SK-N-SH treated with all-trans-retinoic acid at 6 μM for 48 hours (cell line): ENCODE measurements at regions not wholly inside any gene's neighbourhood (a gene's known extent, or its start where the extent isn't known, plus 50 kb on each side); places are given as distances from the start of the nearest gene placed in this dataset.

Experiments used
- ATAC-seq: fragments of 200-7000 bp; cut with Tn5 transposase; 3 replicates; pipeline ENCODE4 v1.9.1; 2020; ENCODE audit warnings: mild to moderate bottlenecking, moderate library complexity
- ARNTL ChIP-seq: fragments of 450-650 bp; formaldehyde crosslinking; IDR thresholded peaks from 2 replicates; pipeline ENCODE4 v1.5.0; 2020; ENCODE audit warnings: low read depth, mild to moderate bottlenecking, moderate library complexity, borderline replicate concordance
- BACH2 ChIP-seq: fragments of 250-450 bp; sonication (Bioruptor Pico); IDR thresholded peaks from 2 replicates; pipeline ENCODE4 v1.9.0; 2021; ENCODE audit warnings: mild to moderate bottlenecking, borderline replicate concordance
- CSDC2 ChIP-seq: fragments of 250-450 bp; sonication (Bioruptor Pico); IDR thresholded peaks from 2 replicates; pipeline ENCODE4 v1.5.0; 2020; ENCODE audit warnings: mild to moderate bottlenecking, moderate library complexity
- ESRRG ChIP-seq: fragments of 250-450 bp; sonication (Bioruptor Pico); IDR thresholded peaks from 2 replicates; pipeline ENCODE4 v1.6.1; 2021; ENCODE audit warnings: mild to moderate bottlenecking
- GLIS3 ChIP-seq: fragments of 250-450 bp; sonication (Bioruptor Pico); IDR thresholded peaks from 2 replicates; pipeline ENCODE4 v1.5.0; 2020; ENCODE audit warnings: mild to moderate bottlenecking, moderate library complexity
- OSR1 ChIP-seq: fragments of 250-450 bp; sonication (Bioruptor Pico); IDR thresholded peaks from 2 replicates; pipeline ENCODE4 v1.8.0; 2022; ENCODE audit warnings: moderate library complexity, mild to moderate bottlenecking, inconsistent platforms
- PPARA ChIP-seq: fragments of 250-450 bp; sonication (Bioruptor Pico); IDR thresholded peaks from 2 replicates; pipeline ENCODE4 v1.5.0; 2020; ENCODE audit warnings: mild to moderate bottlenecking, borderline replicate concordance
- RARB ChIP-seq: fragments of 250-450 bp; sonication (Bioruptor Pico); IDR thresholded peaks from 2 replicates; pipeline ENCODE4 v1.8.0; 2021; ENCODE audit warnings: mild to moderate bottlenecking, moderate library complexity
- SNAI2 ChIP-seq: fragments of 250-450 bp; sonication (Bioruptor Pico); IDR thresholded peaks from 2 replicates; pipeline ENCODE4 v1.5.0; 2020; ENCODE audit warnings: mild to moderate bottlenecking, moderate library complexity
- TCF4 ChIP-seq: fragments of 250-450 bp; sonication (Bioruptor Pico); IDR thresholded peaks from 2 replicates; pipeline ENCODE4 v1.8.0; 2021; ENCODE audit warnings: mild to moderate bottlenecking, moderate library complexity, borderline replicate concordance
- TOX ChIP-seq: fragments of 250-450 bp; sonication (Bioruptor Pico); IDR thresholded peaks from 2 replicates; pipeline ENCODE4 v1.8.0; 2021; ENCODE audit warnings: mild to moderate bottlenecking, moderate library complexity, borderline replicate concordance
- ZC3H10 ChIP-seq: fragments of 250-450 bp; sonication (Bioruptor Pico); IDR thresholded peaks from 2 replicates; pipeline ENCODE4 v1.5.1; 2021; ENCODE audit warnings: mild to moderate bottlenecking, moderate library complexity
- ZFP3 ChIP-seq: fragments of 250-450 bp; sonication (Bioruptor Pico); IDR thresholded peaks from 2 replicates; pipeline ENCODE4 v1.5.0; 2020; ENCODE audit warnings: mild to moderate bottlenecking, moderate library complexity
- ZFP30 ChIP-seq: fragments of 450-650 bp; formaldehyde crosslinking; IDR thresholded peaks from 2 replicates; pipeline ENCODE4 v1.5.0; 2022; ENCODE audit warnings: mild to moderate bottlenecking, moderate library complexity
- ZNF565 ChIP-seq: fragments of 450-650 bp; formaldehyde crosslinking; conservative IDR thresholded peaks from 2 replicates; pipeline ENCODE4 v1.5.0; 2020; ENCODE audit warnings: low read depth, mild to moderate bottlenecking, moderate library complexity
- ZNF70 ChIP-seq: fragments of 450-650 bp; formaldehyde crosslinking; IDR thresholded peaks from 2 replicates; pipeline ENCODE4 v1.5.0; 2020; ENCODE audit warnings: mild to moderate bottlenecking, moderate library complexity
- ZNF8 ChIP-seq: fragments of 450-650 bp; formaldehyde crosslinking; IDR thresholded peaks from 2 replicates; pipeline ENCODE4 v1.5.0; 2020; ENCODE audit warnings: mild to moderate bottlenecking, moderate library complexity
- TF ChIP-seq, protein P1 (sequence below): fragments of 250-450 bp; sonication (Bioruptor Pico); IDR thresholded peaks from 2 replicates; pipeline ENCODE4 v1.5.1; 2020; ENCODE audit warnings: low read depth, mild to moderate bottlenecking, moderate library complexity
- TF ChIP-seq, protein P2 (sequence below): fragments of 250-450 bp; sonication (Bioruptor Pico); IDR thresholded peaks from 2 replicates; pipeline ENCODE4 v1.5.0; 2020; ENCODE audit warnings: mild to moderate bottlenecking, moderate library complexity
- TF ChIP-seq, protein P3 (sequence below): fragments of 250-450 bp; sonication (Bioruptor Pico); IDR thresholded peaks from 2 replicates; pipeline ENCODE4 v1.5.1; 2021; ENCODE audit warnings: mild to moderate bottlenecking, moderate library complexity
- TF ChIP-seq, protein P4 (sequence below): fragments of 250-450 bp; sonication (Bioruptor Pico); IDR thresholded peaks from 2 replicates; pipeline ENCODE4 v1.8.0; 2021; ENCODE audit warnings: low read depth, mild to moderate bottlenecking, moderate library complexity, borderline replicate concordance

DNA sequence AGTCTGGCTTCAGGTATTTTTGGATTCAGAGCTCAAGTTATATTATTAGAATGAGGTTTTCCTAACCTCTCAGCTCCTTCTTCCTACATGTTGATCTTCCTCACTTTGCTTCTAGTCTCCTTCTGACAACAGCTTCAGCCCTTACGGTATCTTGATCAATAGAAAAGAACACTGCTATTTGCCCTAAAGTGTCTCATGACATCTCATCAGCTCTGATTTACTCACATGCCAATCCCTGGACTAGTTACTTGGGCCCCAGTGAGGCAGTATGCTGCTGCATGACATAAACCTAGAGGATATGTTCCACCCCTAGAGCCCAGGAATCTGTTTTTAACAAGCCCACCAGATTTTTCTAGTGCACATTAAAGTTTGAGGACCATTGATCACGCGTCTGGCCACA, 110.3 kb downstream of the UNC5CL start:
- TF ChIP-seq, protein P1, sequence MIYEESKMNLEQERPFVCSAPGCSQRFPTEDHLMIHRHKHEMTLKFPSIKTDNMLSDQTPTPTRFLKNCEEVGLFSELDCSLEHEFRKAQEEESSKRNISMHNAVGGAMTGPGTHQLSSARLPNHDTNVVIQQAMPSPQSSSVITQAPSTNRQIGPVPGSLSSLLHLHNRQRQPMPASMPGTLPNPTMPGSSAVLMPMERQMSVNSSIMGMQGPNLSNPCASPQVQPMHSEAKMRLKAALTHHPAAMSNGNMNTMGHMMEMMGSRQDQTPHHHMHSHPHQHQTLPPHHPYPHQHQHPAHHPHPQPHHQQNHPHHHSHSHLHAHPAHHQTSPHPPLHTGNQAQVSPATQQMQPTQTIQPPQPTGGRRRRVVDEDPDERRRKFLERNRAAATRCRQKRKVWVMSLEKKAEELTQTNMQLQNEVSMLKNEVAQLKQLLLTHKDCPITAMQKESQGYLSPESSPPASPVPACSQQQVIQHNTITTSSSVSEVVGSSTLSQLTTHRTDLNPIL (CRISPR knock-in tag), result no peak
- TF ChIP-seq PPARA (no peak), ZNF8 (CRISPR knock-in tag) (no peak), BACH2 (CRISPR knock-in tag) (no peak), ZC3H10 (CRISPR knock-in tag) (no peak), ARNTL (no peak), CSDC2 (CRISPR knock-in tag) (no peak), OSR1 (CRISPR knock-in tag) (no peak), TOX (CRISPR knock-in tag) (no peak)
- TF ChIP-seq, protein P2, sequence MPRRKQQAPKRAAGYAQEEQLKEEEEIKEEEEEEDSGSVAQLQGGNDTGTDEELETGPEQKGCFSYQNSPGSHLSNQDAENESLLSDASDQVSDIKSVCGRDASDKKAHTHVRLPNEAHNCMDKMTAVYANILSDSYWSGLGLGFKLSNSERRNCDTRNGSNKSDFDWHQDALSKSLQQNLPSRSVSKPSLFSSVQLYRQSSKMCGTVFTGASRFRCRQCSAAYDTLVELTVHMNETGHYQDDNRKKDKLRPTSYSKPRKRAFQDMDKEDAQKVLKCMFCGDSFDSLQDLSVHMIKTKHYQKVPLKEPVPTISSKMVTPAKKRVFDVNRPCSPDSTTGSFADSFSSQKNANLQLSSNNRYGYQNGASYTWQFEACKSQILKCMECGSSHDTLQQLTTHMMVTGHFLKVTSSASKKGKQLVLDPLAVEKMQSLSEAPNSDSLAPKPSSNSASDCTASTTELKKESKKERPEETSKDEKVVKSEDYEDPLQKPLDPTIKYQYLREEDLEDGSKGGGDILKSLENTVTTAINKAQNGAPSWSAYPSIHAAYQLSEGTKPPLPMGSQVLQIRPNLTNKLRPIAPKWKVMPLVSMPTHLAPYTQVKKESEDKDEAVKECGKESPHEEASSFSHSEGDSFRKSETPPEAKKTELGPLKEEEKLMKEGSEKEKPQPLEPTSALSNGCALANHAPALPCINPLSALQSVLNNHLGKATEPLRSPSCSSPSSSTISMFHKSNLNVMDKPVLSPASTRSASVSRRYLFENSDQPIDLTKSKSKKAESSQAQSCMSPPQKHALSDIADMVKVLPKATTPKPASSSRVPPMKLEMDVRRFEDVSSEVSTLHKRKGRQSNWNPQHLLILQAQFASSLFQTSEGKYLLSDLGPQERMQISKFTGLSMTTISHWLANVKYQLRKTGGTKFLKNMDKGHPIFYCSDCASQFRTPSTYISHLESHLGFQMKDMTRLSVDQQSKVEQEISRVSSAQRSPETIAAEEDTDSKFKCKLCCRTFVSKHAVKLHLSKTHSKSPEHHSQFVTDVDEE (CRISPR knock-in tag), result no peak
- TF ChIP-seq, protein P3, sequence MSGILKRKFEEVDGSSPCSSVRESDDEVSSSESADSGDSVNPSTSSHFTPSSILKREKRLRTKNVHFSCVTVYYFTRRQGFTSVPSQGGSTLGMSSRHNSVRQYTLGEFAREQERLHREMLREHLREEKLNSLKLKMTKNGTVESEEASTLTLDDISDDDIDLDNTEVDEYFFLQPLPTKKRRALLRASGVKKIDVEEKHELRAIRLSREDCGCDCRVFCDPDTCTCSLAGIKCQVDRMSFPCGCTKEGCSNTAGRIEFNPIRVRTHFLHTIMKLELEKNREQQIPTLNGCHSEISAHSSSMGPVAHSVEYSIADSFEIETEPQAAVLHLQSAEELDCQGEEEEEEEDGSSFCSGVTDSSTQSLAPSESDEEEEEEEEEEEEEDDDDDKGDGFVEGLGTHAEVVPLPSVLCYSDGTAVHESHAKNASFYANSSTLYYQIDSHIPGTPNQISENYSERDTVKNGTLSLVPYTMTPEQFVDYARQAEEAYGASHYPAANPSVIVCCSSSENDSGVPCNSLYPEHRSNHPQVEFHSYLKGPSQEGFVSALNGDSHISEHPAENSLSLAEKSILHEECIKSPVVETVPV, result no peak
- no peak for ATAC-seq

DNA sequence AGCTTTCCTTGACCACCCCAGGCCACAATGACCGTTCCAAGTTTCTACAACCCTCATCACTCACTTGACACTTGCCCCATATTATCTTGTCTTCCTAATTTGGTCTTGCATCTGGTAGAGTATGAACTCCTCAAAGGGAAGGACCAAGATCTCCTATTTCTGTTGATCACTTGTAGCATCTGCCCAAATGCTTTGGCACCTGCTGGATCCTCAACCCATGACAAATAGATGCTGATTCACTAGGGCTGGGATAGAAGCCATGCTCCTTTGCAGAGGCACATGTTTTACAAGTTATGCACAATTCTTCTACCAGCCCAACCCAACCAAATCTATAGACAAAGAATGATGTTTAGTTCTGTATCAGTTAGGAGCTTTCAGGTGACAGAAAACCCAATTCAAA, 110.7 kb downstream of the UNC5CL start:
- no peak for TF ChIP-seq SNAI2
- ATAC-seq, result no peak

DNA sequence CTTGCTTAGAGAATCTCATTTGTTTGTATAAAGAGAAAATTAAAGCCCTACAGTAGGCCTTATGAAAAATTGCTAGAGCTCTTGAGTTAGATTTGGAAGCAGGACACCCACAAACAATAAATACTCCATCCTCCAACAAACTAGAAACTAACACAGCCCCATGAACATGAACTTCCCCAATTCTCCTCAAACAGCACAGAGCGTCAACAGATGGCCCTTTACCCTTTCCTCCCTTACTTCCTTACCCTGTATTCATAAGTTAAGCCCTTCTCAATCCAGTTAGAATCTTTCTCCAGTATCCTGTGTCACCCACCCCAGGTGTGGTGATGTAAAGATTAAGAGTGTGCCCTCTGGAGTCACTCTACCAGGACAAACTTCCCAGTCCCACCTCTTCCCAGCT, 113.7 kb downstream of the UNC5CL start:
- no peak for ATAC-seq
- no peak for TF ChIP-seq ZC3H10 (CRISPR knock-in tag)
- TF ChIP-seq PPARA, result no peak
- no peak for TF ChIP-seq ZFP30 (CRISPR knock-in tag)
- TF ChIP-seq GLIS3 (CRISPR knock-in tag), result no peak
- TF ChIP-seq, protein P1 (CRISPR knock-in tag), result no peak
- TF ChIP-seq ZNF565 (CRISPR knock-in tag), result no peak
- no peak for TF ChIP-seq ZNF8 (CRISPR knock-in tag)
- TF ChIP-seq TOX (CRISPR knock-in tag), result no peak
- TF ChIP-seq RARB (CRISPR knock-in tag), result no peak
- no peak for TF ChIP-seq SNAI2
- TF ChIP-seq, protein P2 (CRISPR knock-in tag), result no peak
- TF ChIP-seq, protein P4, sequence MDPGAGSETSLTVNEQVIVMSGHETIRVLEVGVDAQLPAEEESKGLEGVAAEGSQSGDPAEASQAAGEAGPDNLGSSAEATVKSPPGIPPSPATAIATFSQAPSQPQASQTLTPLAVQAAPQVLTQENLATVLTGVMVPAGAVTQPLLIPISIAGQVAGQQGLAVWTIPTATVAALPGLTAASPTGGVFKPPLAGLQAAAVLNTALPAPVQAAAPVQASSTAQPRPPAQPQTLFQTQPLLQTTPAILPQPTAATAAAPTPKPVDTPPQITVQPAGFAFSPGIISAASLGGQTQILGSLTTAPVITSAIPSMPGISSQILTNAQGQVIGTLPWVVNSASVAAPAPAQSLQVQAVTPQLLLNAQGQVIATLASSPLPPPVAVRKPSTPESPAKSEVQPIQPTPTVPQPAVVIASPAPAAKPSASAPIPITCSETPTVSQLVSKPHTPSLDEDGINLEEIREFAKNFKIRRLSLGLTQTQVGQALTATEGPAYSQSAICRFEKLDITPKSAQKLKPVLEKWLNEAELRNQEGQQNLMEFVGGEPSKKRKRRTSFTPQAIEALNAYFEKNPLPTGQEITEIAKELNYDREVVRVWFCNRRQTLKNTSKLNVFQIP (CRISPR knock-in tag), result no peak
- TF ChIP-seq CSDC2 (CRISPR knock-in tag), result no peak
- TF ChIP-seq OSR1 (CRISPR knock-in tag), result no peak
- TF ChIP-seq ZNF70 (CRISPR knock-in tag), result no peak
- TF ChIP-seq TCF4 (CRISPR knock-in tag), result no peak
- no peak for TF ChIP-seq ZFP3 (CRISPR knock-in tag)
- no peak for TF ChIP-seq ESRRG
- TF ChIP-seq BACH2 (CRISPR knock-in tag), result no peak
- no peak for TF ChIP-seq ARNTL
